Progenitor cell of endocrine pancreas (in vitro differentiated cells): ENCODE measurements at regions not wholly inside any gene's neighbourhood (a gene's known extent, or its start where the extent isn't known, plus 50 kb on each side); places are given as distances from the start of the nearest gene placed in this dataset.

Experiments used
- DNase-seq: peaks from one replicate; pipeline ENCODE4 v3.0.0; 2021; ENCODE audit warnings: low spot score; ENCODE audit not compliant: unreplicated experiment
- H3K27ac Mint-ChIP-seq: 2 replicates; pipeline ENCODE4 v1.8.0; 2021; ENCODE audit warnings: mild to moderate bottlenecking, moderate library complexity, mixed read lengths
- H3K27me3 Mint-ChIP-seq: 2 replicates; pipeline ENCODE4 v1.8.0; 2021; ENCODE audit warnings: mixed read lengths
- H3K36me3 Mint-ChIP-seq: 2 replicates; pipeline ENCODE4 v1.8.0; 2022; ENCODE audit warnings: mixed read lengths; ENCODE audit not compliant: insufficient read depth
- H3K4me1 Mint-ChIP-seq: 2 replicates; pipeline ENCODE4 v1.8.0; 2021; ENCODE audit warnings: low read depth, mixed read lengths
- H3K4me3 Mint-ChIP-seq: 2 replicates; pipeline ENCODE4 v1.8.0; 2021; ENCODE audit warnings: low read depth, mild to moderate bottlenecking, moderate library complexity, mixed read lengths
- H3K9me3 Mint-ChIP-seq: 2 replicates; pipeline ENCODE4 v1.8.0; 2021; ENCODE audit warnings: low read depth, mixed read lengths
- TF ChIP-seq, protein P1 (sequence below): fragments of 200-600 bp; sonication (generic); IDR thresholded peaks from one replicate; pipeline ENCODE4 v1.5.0; 2021; ENCODE audit warnings: antibody characterized with exemption, mild to moderate bottlenecking; ENCODE audit not compliant: unreplicated experiment

DNA sequence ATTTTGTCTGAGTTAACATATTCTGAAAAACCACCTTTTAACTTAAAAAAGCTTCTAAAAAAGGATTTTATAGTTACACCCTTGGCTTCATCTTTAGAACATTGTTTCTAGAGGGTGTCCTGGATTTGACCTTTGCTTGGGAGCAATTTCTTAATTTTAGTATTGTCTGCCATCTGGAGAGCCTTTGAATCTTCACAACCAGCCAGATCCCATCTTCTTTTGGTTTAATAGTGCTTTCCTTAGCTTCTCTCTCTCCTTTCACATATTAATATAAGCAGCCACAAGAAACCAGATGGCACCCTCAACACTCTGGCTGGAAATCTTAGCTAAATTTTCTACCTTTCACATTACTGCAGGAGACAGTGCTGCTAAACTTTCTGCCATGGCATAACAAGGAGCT, 76.5 kb upstream of the TSPAN2 start:
- Mint-ChIP-seq H3K27ac (no peak overlapping the region), H3K36me3 (no peaks in the 10 kb centered on the region), H3K9me3 (no peaks in the 10 kb centered on the region), H3K27me3 (no peaks in the 10 kb centered on the region), H3K4me1 (no peaks in the 10 kb centered on the region), H3K4me3 (no peak overlapping the region)
- TF ChIP-seq, protein P1, sequence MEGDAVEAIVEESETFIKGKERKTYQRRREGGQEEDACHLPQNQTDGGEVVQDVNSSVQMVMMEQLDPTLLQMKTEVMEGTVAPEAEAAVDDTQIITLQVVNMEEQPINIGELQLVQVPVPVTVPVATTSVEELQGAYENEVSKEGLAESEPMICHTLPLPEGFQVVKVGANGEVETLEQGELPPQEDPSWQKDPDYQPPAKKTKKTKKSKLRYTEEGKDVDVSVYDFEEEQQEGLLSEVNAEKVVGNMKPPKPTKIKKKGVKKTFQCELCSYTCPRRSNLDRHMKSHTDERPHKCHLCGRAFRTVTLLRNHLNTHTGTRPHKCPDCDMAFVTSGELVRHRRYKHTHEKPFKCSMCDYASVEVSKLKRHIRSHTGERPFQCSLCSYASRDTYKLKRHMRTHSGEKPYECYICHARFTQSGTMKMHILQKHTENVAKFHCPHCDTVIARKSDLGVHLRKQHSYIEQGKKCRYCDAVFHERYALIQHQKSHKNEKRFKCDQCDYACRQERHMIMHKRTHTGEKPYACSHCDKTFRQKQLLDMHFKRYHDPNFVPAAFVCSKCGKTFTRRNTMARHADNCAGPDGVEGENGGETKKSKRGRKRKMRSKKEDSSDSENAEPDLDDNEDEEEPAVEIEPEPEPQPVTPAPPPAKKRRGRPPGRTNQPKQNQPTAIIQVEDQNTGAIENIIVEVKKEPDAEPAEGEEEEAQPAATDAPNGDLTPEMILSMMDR, result no peak
- DNase-seq, result no peak

DNA sequence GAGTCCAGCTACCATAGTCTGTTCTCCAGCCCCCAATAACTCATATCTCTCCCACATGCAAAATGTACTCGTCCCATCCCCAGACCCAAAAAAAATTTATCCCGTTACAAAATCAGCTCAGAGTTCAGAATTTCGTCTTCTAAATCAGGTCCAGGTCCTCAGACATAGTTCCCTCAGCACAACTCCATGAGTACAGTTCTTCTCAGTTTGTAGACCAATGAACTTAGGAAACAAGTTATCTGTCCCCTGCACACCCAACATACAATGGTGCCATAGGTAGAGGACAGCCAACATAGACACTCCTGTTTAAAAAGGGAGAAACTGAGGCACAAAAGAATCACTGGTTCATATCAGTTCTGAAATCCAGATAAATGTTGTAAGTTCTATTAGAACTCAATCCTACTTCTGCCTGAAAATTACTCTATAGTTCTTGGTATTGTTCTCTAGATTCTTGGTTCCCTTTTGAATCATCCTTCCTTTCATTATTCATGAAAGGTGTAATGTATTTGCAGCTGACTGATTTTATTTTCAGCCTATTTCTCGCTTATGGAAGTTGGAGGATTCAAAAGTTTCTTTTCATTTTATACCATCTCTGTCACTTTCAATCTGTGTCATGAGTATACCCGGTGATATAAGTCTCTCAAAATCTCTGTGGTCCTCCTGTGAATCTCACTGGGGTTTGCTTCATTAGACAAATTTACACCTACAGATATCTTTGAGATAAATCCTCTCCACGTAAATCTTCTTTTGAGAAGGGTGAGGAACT, 75.8 kb upstream of the TSPAN2 start:
- Mint-ChIP-seq H3K9me3 (no peaks in the 10 kb centered on the region), H3K36me3 (no peaks in the 10 kb centered on the region), H3K4me3 (no peak overlapping the region), H3K4me1 (no peaks in the 10 kb centered on the region), H3K27ac (no peak overlapping the region), H3K27me3 (no peaks in the 10 kb centered on the region)
- DNase-seq, result no peak
- TF ChIP-seq, protein P1, result no peak

DNA sequence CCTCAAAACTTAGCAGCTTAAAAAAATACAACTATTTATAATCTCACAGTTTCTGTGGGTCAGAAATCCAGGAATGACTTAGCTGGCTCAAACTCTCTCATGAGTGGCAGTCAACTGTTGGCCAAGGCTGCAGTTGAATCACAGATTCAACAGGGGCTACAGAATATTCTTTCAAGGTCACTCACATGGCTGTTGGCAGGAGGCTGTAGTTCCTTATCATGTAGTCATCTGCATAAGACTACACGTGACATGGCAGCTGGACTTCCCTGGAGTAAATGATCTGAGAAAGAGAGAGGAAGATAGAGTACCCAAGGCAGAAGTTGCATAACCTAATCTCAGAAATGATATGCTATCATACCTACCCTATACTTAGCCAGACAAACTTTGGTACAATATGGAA, 75.2 kb upstream of the TSPAN2 start:
- DNase-seq, result no peak
- H3K27ac Mint-ChIP-seq, result no peak overlapping the region
- no peaks in the 10 kb centered on the region for H3K36me3 Mint-ChIP-seq
- no peaks in the 10 kb centered on the region for H3K9me3 Mint-ChIP-seq
- H3K4me1 Mint-ChIP-seq, result no peaks in the 10 kb centered on the region
- TF ChIP-seq, protein P1, result no peak
- H3K4me3 Mint-ChIP-seq, result no peak overlapping the region
- H3K27me3 Mint-ChIP-seq, result no peaks in the 10 kb centered on the region

DNA sequence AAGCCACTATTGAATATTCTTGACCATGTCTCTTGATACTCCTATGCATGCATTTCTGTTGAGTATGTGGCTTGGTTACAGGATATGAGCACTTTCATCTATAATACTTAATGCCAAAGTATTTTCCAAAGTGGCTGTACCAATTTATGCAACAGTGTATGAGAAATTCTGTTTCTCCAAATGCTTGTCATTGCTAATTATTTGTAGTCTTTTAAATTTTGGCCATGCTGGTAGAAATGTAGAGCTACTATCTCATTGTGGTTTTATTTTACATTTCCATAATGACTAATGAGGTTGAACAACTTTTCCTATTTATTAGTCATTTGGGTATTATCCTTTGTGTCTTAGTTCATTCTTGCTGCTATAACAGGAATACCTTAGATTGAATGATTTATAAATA, 71.4 kb upstream of the TSPAN2 start:
- no peak overlapping the region for H3K4me3 Mint-ChIP-seq
- H3K27me3 Mint-ChIP-seq, result no peaks in the 10 kb centered on the region
- H3K36me3 Mint-ChIP-seq, result no peaks in the 10 kb centered on the region
- DNase-seq, result no peak
- H3K27ac Mint-ChIP-seq, result no peak overlapping the region
- H3K4me1 Mint-ChIP-seq, result no peaks in the 10 kb centered on the region
- no peaks in the 10 kb centered on the region for H3K9me3 Mint-ChIP-seq
- TF ChIP-seq, protein P1, result no peak

DNA sequence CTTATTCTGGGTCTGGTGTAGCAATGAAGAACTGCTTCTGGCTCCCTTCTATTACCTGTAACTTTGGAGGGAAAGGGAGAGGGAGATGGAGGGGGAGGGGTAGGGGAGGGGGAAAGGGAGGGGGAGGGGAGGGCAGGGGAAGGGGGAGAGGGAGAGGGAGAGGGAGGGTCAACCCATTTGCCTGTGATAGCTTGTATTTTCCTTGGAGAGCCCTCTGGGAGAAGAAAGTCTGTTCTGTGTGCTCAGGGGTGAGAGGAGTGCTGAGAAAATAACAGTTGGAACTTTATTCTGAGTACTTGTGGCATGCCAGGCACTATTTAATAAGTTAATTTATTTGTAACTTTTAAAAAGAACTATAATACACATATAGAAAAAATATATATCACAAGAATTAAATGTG, 70.7 kb upstream of the TSPAN2 start:
- Mint-ChIP-seq H3K36me3 (no peaks in the 10 kb centered on the region), H3K9me3 (no peaks in the 10 kb centered on the region), H3K4me3 (no peak overlapping the region), H3K27me3 (no peaks in the 10 kb centered on the region), H3K27ac (no peak overlapping the region), H3K4me1 (no peaks in the 10 kb centered on the region)
- TF ChIP-seq, protein P1, result no peak
- no peak for DNase-seq
